ENCODE measurements at regions not wholly inside any gene's neighbourhood (a gene's known extent, or its start where the extent isn't known, plus 50 kb on each side); places are given as distances from the start of the nearest gene placed in this dataset.

DNA sequence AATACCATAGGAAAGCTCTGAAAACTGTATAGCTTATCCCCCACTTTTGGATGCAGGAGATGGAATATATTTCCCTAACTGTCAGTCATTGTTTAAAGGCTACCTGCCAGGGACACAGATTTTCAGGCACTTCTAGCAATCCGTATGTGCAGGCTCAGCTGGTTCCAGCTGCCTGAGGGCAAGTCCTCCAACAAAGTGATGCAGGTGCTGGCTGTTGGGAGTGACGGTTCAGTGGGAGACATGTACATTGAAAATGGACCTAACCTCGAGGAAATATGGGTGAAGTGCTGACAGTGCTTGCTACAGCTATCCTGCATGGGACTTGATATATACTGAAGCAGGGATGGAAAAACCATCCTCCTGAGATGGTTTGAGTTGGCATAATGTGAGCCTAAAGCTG, 153.1 kb upstream of the GAP43 start:
- no peak overlapping the region for H3K27ac Mint-ChIP-seq (ENCODE audit: low read depth, unreplicated experiment)
- ChIA-PET POLR2A (no interaction called here), CTCF (interaction anchor here (0.7 kb wide), 1 partner anchor 144 kb away, joined by 3 read pairs; no protein-coding TSS in a partner anchor)
- intact Hi-C loops (cut with micrococcal nuclease) = no loop called here
- H3K27me3 Mint-ChIP-seq (ENCODE audit: insufficient read depth, unreplicated experiment) = peaks cover 12% of the 10 kb centered on the region
- no peaks in the 10 kb centered on the region for H3K36me3 Mint-ChIP-seq (ENCODE audit: insufficient read depth, unreplicated experiment)
- no peaks in the 10 kb centered on the region for H3K9me3 Mint-ChIP-seq (ENCODE audit: unreplicated experiment)
- DNase-seq (ENCODE audit: unreplicated experiment) = no peak
- H3K4me3 Mint-ChIP-seq (ENCODE audit: unreplicated experiment) = no peak overlapping the region
- no TSS peak for BruUV-seq (replicated peaks)
- no peaks in the 10 kb centered on the region for H3K4me1 Mint-ChIP-seq (ENCODE audit: insufficient read depth, unreplicated experiment)
- TF ChIP-seq, protein P1, sequence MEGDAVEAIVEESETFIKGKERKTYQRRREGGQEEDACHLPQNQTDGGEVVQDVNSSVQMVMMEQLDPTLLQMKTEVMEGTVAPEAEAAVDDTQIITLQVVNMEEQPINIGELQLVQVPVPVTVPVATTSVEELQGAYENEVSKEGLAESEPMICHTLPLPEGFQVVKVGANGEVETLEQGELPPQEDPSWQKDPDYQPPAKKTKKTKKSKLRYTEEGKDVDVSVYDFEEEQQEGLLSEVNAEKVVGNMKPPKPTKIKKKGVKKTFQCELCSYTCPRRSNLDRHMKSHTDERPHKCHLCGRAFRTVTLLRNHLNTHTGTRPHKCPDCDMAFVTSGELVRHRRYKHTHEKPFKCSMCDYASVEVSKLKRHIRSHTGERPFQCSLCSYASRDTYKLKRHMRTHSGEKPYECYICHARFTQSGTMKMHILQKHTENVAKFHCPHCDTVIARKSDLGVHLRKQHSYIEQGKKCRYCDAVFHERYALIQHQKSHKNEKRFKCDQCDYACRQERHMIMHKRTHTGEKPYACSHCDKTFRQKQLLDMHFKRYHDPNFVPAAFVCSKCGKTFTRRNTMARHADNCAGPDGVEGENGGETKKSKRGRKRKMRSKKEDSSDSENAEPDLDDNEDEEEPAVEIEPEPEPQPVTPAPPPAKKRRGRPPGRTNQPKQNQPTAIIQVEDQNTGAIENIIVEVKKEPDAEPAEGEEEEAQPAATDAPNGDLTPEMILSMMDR (IDR thresholded peaks at IDR 0.05; ENCODE audit: unreplicated experiment) = no peak

DNA sequence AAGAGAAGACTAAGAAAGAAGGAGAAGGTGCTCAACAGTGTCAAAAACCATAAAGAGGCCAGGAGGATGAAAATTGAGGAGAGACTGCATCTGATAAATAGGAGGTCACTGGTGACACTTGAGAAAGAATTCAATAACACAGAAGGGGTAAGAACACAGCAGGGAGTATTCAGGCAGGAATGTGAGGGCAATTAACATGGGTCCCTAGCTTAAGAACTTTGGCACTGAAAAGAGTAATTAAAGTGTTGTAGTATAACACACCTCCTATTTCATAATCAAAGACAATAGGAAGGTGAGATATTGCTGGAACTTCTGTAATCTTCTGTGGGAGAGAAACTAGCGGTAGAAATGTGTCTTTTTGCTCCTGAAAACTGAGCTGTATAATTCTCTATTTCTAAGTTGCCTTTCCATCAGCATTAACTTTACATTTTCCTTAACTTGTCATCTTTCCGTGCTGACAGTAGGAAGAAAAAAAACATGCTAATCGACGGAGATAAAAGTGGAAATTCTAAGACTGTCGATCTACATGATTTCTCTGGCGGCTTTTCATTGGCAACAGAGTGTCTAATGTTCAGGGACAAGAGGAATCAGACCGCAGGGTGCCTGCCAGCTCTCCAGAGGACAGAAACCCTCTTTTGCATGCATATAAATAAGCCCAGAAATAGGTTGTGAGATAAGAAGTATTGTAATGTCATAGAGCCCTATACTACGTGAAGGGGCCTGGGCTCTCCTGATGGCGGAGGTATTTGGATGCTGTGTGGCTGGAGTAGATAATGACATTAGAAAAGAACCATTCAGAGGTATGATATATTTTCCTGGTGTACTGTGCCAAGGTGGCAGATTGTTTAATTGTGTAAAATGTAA, 147.9 kb upstream of the GAP43 start:
- ChIA-PET CTCF (no interaction called here), POLR2A (no interaction called here)
- intact Hi-C loops (cut with micrococcal nuclease) = no loop called here
- H3K4me1 Mint-ChIP-seq (ENCODE audit: insufficient read depth, unreplicated experiment) = no peaks in the 10 kb centered on the region
- H3K9me3 Mint-ChIP-seq (ENCODE audit: unreplicated experiment) = no peaks in the 10 kb centered on the region
- TF ChIP-seq, protein P1 (IDR thresholded peaks at IDR 0.05; ENCODE audit: unreplicated experiment) = no peak
- no peak overlapping the region for H3K27ac Mint-ChIP-seq (ENCODE audit: low read depth, unreplicated experiment)
- no peak overlapping the region for H3K4me3 Mint-ChIP-seq (ENCODE audit: unreplicated experiment)
- H3K36me3 Mint-ChIP-seq (ENCODE audit: insufficient read depth, unreplicated experiment) = no peaks in the 10 kb centered on the region
- H3K27me3 Mint-ChIP-seq (ENCODE audit: insufficient read depth, unreplicated experiment) = peaks cover 12% of the 10 kb centered on the region
- no TSS peak for BruUV-seq (replicated peaks)
- DNase-seq (ENCODE audit: unreplicated experiment) = no peak

DNA sequence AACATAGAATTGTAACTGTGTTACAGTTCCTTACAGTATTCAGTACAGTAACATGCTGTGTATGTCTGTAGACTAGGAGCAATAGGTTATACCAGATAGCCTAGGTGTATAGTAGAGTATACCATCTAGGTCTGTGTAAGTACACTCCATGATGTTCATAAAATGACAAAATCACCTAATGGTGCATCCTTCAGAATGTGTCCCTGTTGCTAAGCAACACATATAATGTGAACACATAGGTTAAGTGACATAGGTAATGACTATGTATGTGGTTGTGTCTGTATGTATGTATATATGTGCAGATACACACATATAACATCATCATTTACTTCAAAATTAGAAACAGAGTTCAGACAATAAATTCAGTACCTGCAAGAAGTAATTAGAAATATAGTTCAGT, 146.8 kb upstream of the GAP43 start:
- POLR2A ChIA-PET = no interaction called here
- Mint-ChIP-seq H3K27me3 (ENCODE audit: insufficient read depth, unreplicated experiment) (peaks cover 7% of the 10 kb centered on the region), H3K4me3 (ENCODE audit: unreplicated experiment) (no peak overlapping the region), H3K9me3 (ENCODE audit: unreplicated experiment) (no peaks in the 10 kb centered on the region), H3K4me1 (ENCODE audit: insufficient read depth, unreplicated experiment) (no peaks in the 10 kb centered on the region), H3K27ac (ENCODE audit: low read depth, unreplicated experiment) (no peak overlapping the region), H3K36me3 (ENCODE audit: insufficient read depth, unreplicated experiment) (peaks cover 6% of the 10 kb centered on the region)
- no peak for DNase-seq (ENCODE audit: unreplicated experiment)
- CTCF ChIA-PET = no interaction called here
- intact Hi-C loops (cut with micrococcal nuclease) = no loop called here
- no TSS peak for BruUV-seq (replicated peaks)
- TF ChIP-seq, protein P1 (IDR thresholded peaks at IDR 0.05; ENCODE audit: unreplicated experiment) = no peak

DNA sequence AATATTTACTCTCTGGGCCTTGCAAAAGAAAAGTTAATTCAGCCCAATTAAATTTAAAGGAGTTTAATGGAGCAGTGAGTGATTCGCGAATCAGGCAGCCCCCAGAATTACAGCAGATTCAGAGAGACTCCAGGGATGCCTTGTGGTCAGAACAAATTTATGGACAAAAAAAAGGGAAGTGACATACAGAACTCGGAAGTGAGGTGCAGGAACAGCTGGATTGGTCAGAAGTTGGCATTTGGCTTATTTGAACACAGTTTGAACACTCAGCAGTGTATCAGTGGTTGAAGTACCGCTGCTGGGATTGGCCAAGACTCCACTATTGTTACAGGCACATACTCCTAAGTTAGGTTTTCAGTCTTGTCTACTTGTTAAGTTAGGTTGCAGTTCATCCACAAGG, 145.0 kb upstream of the GAP43 start:
- Mint-ChIP-seq H3K4me3 (ENCODE audit: unreplicated experiment) (no peak overlapping the region), H3K27ac (ENCODE audit: low read depth, unreplicated experiment) (no peak overlapping the region), H3K9me3 (ENCODE audit: unreplicated experiment) (no peaks in the 10 kb centered on the region), H3K4me1 (ENCODE audit: insufficient read depth, unreplicated experiment) (no peaks in the 10 kb centered on the region), H3K36me3 (ENCODE audit: insufficient read depth, unreplicated experiment) (peaks cover 6% of the 10 kb centered on the region), H3K27me3 (ENCODE audit: insufficient read depth, unreplicated experiment) (no peaks in the 10 kb centered on the region)
- POLR2A ChIA-PET = no interaction called here
- TF ChIP-seq, protein P1 (IDR thresholded peaks at IDR 0.05; ENCODE audit: unreplicated experiment) = no peak
- no TSS peak for BruUV-seq (replicated peaks)
- DNase-seq (ENCODE audit: unreplicated experiment) = no peak
- CTCF ChIA-PET = no interaction called here
- intact Hi-C loops (cut with micrococcal nuclease) = no loop called here
